Fibroblast of peridontal ligament (primary cell): ENCODE measurements at regions not wholly inside any gene's neighbourhood (a gene's known extent, or its start where the extent isn't known, plus 50 kb on each side); places are given as distances from the start of the nearest gene placed in this dataset.
"Not testable (repeated sequence)": the region's sequence is repeated elsewhere in the genome, so short reads cannot be mapped to it uniquely, and the experiment has no call there.

Experiments used
- DNase-seq: peaks from one replicate; pipeline ENCODE4 v3.0.0-alpha.2; 2010; ENCODE audit errors: extremely low read depth

- DNase-seq, result peak; percentile 51
Measured at GRCh38 chr1:239982762-239983161, 108.9 kb upstream of the FMN2 start.

- DNase-seq, result no peak
Measured at GRCh38 chr1:239985044-239985443, 106.6 kb upstream of the FMN2 start.

DNA sequence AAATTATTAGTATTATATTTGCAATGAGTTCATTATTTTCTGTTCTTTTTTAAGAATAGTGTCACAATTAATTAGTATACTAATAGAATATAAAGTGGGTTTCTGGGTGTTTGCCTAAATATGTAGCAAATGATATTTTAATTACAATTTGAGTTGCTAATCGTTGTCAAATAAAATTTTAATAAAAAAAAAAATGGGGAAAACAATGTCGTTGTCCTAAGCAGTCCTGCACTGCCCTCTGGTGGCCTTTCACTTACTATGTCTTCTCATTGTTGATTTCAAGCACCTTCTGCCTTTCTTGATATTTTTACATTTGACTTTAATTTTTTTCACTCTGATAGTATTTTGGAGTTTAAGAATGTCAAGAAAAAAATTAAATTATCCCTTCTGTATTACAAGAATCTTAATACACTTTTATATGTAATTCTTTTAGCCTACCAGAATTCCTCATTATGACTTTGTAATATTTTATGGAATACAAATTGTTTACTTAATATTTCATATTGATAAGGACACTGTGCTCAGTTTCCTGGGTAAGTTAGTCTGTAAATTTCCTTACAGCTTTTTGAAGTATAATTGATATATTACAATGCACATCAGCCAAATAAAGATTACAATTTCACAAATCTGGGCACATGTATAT, 104.5 kb upstream of the FMN2 start:
- DNase-seq, result peak; percentile 73

GRCh38 chr1:239989990-239990389, 101.7 kb upstream of the FMN2 start:
- no peak for DNase-seq

DNA sequence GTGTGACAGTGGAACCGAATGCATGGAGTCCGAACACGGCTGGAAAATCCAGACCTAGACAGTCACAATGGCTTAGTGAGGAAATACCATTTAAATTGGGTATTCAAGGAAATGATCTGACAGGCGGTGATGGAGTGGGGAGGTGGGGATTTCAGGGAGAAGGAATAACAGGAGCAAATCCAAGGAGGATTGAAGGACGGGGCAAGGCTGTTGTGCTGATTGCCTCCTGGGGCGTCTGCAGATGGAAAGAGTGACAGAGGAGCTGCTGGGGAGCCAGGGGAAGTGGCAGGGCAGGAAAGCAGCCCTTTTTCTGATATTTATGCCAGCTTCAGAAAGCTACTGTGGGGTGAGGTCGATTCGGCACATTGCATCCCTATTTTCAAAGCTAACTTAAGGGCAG, 99.1 kb upstream of the FMN2 start:
- not testable (repeated sequence) for DNase-seq

- no peak for DNase-seq
Measured at GRCh38 chr1:239993366-239993765, 98.3 kb upstream of the FMN2 start.

GRCh38 chr1:239995281-239995680, 96.4 kb upstream of the FMN2 start:
- DNase-seq, result no peak

DNA sequence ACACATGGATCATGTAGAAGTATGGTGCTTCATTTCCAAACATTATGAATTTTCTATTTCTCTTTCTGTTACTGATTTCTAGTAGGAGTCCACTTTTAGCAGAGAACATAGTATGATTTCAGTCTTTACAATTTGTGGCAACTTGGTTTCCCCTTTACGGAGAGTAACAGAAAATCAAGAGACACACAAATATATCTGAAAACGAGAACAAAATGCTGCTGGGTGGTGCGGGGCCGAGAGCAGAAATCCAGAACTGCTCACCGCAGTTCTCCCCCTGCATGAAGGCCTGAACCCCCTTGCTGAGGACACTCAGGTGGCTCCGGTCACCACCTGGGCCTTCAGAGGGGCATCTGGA, 94.5 kb upstream of the FMN2 start:
- no peak for DNase-seq

DNA sequence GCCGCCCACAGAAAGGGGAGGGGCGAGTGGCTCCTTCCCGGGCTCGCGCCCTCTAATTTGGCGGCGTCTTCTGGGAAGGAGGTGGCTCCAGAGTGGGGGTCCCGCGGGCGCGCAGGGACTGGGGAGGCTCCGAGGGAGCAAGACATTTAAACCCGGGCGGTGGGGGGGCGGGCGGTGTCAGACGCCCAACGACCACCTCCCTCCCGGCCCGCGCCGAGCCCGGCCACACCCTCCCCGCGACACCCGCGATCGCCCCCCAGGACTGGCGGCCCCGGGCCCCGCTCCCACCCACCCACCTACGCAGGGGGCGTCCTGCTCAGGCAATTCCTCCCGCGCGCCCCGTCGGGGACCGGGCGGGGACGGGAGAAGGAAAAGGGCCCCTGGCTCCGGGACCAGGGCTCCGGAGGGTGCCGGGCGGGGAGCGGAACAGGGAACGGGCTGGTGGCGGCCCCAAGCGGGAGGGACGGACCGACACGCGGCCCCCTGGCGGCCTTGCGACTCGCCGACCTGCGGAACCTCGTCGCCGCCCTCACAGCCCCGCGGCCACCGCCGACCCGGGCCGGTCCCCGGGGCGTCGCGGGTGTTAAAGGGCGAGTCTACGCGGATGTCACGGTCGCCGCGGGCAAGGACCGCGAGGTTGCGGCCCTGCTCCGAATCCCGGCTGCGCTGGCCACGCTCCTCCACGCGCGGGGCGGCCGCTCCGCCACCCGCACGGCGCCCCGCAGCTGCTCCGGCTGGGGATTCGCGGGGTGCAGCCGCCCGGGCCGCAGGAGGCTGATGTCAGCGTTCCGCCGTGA, 94.0 kb upstream of the FMN2 start:
- no peak for DNase-seq

GRCh38 chr1:239998312-239998649, 93.4 kb upstream of the FMN2 start:
- DNase-seq, result no peak

DNA sequence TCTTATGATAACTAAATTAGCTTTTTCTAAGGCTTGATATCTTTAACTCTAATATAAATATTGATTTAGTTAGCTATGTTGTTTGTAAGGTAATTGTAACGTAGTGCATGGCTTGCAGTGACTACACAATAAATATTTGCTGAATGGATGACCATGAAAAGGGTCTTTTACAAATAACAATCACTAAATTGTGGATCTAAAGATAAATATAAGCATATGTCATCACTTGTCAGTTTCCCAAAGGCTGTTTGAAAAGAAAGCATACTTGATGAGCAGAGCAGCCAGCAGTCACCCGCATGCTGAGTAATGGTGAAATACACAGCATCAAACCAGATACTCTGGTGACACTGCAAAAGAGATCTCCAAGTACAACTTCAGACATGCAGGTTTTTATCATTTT, 92.5 kb upstream of the FMN2 start:
- no peak for DNase-seq

GRCh38 chr1:240000634-240001033, 91.0 kb upstream of the FMN2 start:
- DNase-seq, result peak; percentile 85

DNA sequence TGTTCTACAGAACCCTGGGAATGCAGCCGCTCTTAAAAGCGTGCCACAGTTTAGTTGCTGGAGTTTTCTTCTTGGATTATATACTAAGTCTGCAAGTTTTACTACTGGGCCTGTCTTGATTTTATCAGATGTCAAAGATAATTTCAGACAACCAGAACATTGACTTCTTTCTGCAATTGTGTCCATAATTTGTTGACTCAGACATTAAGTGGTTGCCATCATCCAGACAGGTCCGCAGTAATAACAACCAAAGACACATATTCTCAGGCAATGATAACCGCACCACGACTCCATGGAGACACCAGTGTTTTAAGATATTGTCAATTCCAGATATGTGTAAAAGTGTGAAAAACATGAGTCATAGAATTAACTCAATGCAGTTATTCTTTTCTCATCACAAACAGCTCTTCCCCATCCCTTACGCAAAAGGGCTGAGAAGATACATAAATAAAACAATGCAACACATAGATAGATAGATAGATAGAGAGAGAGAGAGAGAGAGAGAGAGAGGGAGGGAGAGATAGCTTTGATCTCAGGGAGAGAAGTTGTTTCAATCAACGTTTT, 90.4 kb upstream of the FMN2 start:
- no peak for DNase-seq

DNA sequence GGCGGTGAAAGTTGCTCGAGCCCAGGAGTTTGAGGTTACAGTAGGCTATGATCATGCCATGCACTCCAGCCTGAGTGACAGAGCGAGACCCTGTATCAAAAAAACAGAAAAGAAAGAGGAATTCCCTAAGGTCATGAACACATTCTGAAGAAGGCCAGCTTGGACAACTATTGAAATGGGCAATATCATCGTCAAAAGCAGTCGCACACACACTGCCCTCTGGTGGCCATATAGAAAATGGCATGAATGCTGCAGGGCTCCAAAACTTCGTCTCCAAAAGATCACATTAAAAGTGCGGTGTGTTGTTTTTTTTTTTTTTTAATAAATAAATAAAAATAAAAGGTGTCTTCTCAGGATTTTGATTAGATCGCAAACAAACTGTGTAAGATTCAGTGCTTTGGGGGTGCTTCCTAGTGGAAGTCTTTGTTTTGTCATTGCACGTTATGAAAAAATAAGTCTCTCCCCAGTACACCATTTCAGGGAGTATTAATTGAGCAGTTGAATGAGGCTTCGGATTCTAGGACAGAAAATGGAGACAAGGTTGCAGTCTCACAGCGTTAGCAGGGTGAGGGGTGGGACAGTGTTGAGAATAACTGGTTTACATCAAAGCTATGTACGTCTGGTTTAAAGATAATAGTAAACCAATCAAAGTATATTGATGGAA, 87.5 kb upstream of the FMN2 start:
- DNase-seq, result peak; percentile 27

GRCh38 chr1:240005997-240006650, 85.6 kb upstream of the FMN2 start:
- no peak for DNase-seq

DNA sequence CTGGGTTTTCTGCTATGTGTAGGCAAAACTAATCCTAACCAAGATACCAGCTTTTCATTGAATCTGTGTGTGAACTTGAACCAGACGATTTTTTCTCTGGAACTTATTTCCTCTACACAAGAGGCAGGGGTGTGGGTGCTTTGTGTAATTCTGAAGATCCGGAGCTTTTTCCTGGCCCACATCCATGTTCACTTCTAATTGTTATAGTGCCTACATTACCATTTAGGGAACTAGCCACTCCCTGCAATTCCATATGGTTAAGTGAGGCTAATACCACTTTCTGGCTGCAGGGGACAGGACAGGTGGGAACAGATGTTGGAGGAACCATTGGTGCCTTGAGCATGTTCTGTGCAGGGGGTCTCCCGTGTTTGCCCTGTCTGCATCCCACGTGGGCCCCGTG, 83.4 kb upstream of the FMN2 start:
- no peak for DNase-seq

GRCh38 chr1:240014051-240014450, 77.6 kb upstream of the FMN2 start:
- DNase-seq, result no peak

DNA sequence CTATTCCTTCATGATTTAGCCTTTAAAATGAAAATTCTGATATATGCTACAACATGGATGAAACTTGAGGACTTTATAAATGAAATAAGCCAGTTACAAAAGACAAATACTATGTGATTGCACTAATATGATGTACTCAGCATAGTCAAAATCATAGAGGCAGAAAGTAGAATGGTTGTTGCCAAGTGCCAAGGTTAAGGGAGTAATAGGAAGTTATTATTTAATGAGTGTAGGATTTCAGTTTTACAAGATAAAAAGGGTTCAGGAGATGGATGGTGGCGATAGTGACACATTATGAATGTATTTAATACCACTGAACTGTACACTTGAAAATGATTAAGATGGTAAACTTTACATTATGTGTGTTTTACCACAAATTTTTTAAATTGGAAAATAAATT, 73.1 kb upstream of the FMN2 start:
- DNase-seq, result no peak

DNA sequence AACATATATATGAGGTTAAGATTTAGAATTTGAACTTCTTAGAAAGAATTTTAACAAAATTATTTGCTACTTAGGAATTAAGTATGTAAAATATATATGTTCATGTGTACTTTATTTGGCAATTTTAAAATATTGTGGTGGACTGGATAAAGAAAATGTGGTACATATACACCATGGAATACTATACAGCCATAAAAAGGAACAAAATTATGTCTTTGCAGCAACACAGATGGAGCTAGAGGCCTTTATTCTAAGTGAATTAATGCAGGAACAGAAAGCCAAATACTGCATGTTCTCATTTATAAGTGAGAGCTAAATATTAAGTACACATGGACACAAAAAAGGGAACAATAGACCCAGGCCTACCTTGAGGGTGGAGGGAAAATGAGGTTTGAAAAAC, 72.2 kb upstream of the FMN2 start:
- DNase-seq, result no peak

- no peak for DNase-seq
Measured at GRCh38 chr1:240020871-240021270, 70.8 kb upstream of the FMN2 start.

DNA sequence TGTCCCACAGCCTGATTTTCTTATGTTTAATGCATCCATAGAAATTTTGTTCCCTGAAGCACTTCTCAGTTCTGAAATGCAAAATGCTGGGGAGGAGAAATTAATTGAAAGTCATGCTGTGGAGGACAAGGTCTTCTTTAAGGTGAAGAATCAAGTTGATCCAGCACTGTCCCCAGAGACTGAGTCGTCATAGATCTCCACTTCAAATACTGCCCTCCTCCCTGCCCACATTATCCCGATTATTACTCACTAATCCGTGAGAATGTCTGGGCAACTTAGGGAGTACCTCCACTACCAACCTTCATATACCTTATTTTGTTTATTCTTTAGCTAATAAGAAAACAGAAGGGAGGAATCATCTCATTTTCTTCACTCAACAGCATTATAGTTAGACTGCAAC, 70.0 kb upstream of the FMN2 start:
- DNase-seq, result no peak

- peak; percentile 74 for DNase-seq
Measured at GRCh38 chr1:240027059-240027462, 64.6 kb upstream of the FMN2 start.
